IMR-90 (cell line): ENCODE measurements at regions not wholly inside any gene's neighbourhood (a gene's known extent, or its start where the extent isn't known, plus 50 kb on each side); places are given as distances from the start of the nearest gene placed in this dataset.

Experiments used
- ATAC-seq: fragments of 200-7000 bp; cut with Tn5 transposase; 2 replicates; pipeline ENCODE4 v1.9.1; 2020; ENCODE audit warnings: low read depth, mild to moderate bottlenecking, moderate library complexity
- BruUV-seq: library from RNA; stranded (reverse); fragments of 400-500 nt; replicated peaks from 2 replicates; lab custom pipeline; 2021; lab: Mats Ljungman, UMichigan
- CTCF ChIA-PET: fragments of 300-600 bp; formaldehyde crosslinking; extraction: SDS; loops from one replicate; lab custom pipeline; 2021; ENCODE audit warnings: antibody characterized with exemption; lab: Yijun Ruan, JAX
- POLR2A ChIA-PET: fragments of 300-600 bp; sonication (Branson Sonifier 250); formaldehyde crosslinking; loops from one replicate; lab custom pipeline; 2022; ENCODE audit warnings: antibody characterized with exemption; ENCODE audit not compliant: unreplicated experiment; lab: Charles Lee
- DNase-seq: peaks from one replicate; pipeline ENCODE4 v3.0.0; 2013
- H2AFZ ChIP-seq: replicated peaks from 2 replicates; pipeline ENCODE3; 2013; ENCODE audit warnings: low read length, mild to moderate bottlenecking; ENCODE audit not compliant: poor library complexity
- H2AK5ac ChIP-seq: 2 replicates; pipeline ENCODE4 v1.6.1; 2013; ENCODE audit warnings: low read depth, low read length, inconsistent platforms
- H2AK9ac ChIP-seq: replicated peaks from 2 replicates; pipeline ENCODE3; 2013; ENCODE audit warnings: mild to moderate bottlenecking, low read depth, low read length, moderate library complexity; ENCODE audit not compliant: poor library complexity
- H2BK120ac ChIP-seq: 2 replicates; pipeline ENCODE4 v1.6.1; 2013; ENCODE audit warnings: low read depth, low read length, inconsistent platforms
- H2BK15ac ChIP-seq: 3 replicates; pipeline ENCODE4 v1.6.1; 2013; ENCODE audit warnings: low read depth, low read length, inconsistent platforms
- H2BK20ac ChIP-seq: 2 replicates; pipeline ENCODE4 v1.6.1; 2013; ENCODE audit warnings: low read depth, mild to moderate bottlenecking, inconsistent platforms, low read length, moderate library complexity
- H2BK5ac ChIP-seq: 2 replicates; pipeline ENCODE4 v1.6.1; 2013; ENCODE audit warnings: mild to moderate bottlenecking, low read depth, low read length, inconsistent platforms; ENCODE audit not compliant: poor library complexity, severe bottlenecking
- H3K14ac ChIP-seq: replicated peaks from 2 replicates; pipeline ENCODE4 v1.6.1; 2013; ENCODE audit warnings: low read depth, low read length, inconsistent platforms
- H3K18ac ChIP-seq: 2 replicates; pipeline ENCODE4 v1.6.1; 2013; ENCODE audit warnings: low read depth, low read length, control low read depth
- H3K23ac ChIP-seq: 2 replicates; pipeline ENCODE4 v1.6.1; 2013; ENCODE audit warnings: low read depth, low read length, inconsistent platforms
- H3K27ac ChIP-seq: 2 replicates; pipeline ENCODE4 v1.5.1; 2013; ENCODE audit warnings: mild to moderate bottlenecking, control low read depth, low read length; ENCODE audit not compliant: insufficient read depth
- H3K27me3 ChIP-seq: 2 replicates; pipeline ENCODE4 v1.6.1; 2013; ENCODE audit warnings: low read length; ENCODE audit not compliant: control insufficient read depth, insufficient read depth
- H3K36me3 ChIP-seq: 2 replicates; pipeline ENCODE4 v1.6.1; 2013; ENCODE audit warnings: low read length, mixed read lengths; ENCODE audit not compliant: control insufficient read depth, insufficient read depth
- H3K4ac ChIP-seq: 2 replicates; pipeline ENCODE4 v1.6.1; 2013; ENCODE audit warnings: low read depth, low read length, inconsistent platforms
- H3K4me1 ChIP-seq: 2 replicates; pipeline ENCODE4 v1.6.1; 2013; ENCODE audit warnings: low read length, mixed read lengths; ENCODE audit not compliant: control insufficient read depth, insufficient read depth
- H3K4me2 ChIP-seq: 2 replicates; pipeline ENCODE4 v1.6.1; 2013; ENCODE audit warnings: low read depth, mild to moderate bottlenecking, control low read depth, low read length, moderate library complexity
- H3K4me3 ChIP-seq: 2 replicates; pipeline ENCODE4 v1.5.1; 2013; ENCODE audit warnings: low read depth, mild to moderate bottlenecking, control low read depth, low read length, moderate library complexity; ENCODE audit not compliant: insufficient read depth
- H3K56ac ChIP-seq: 2 replicates; pipeline ENCODE4 v1.6.1; 2013; ENCODE audit warnings: low read length, inconsistent platforms; ENCODE audit not compliant: insufficient read depth; ENCODE audit errors: extremely low read depth
- H3K79me1 ChIP-seq, 2 experiments: 2 replicates each; pipeline ENCODE4 v1.6.1; 2013; ENCODE audit warnings: low read length in 2 of 2, inconsistent platforms in 1 of 2, low read depth in 1 of 2
- H3K9ac ChIP-seq: 2 replicates; pipeline ENCODE4 v1.6.1; 2013; ENCODE audit warnings: low read depth, low read length, control low read depth
- H3K9me1 ChIP-seq: 2 replicates; pipeline ENCODE4 v1.6.1; 2013; ENCODE audit warnings: low read length, inconsistent platforms; ENCODE audit not compliant: insufficient read depth
- H3K9me3 ChIP-seq: 2 replicates; pipeline ENCODE4 v1.6.1; 2013; ENCODE audit warnings: low read length; ENCODE audit not compliant: control insufficient read depth, insufficient read depth
- H4K20me1 ChIP-seq: 2 replicates; pipeline ENCODE4 v1.6.1; 2013; ENCODE audit warnings: low read length, inconsistent platforms; ENCODE audit not compliant: insufficient read depth
- H4K5ac ChIP-seq: 2 replicates; pipeline ENCODE4 v1.6.1; 2013; ENCODE audit warnings: mild to moderate bottlenecking, low read depth, low read length, control low read depth
- H4K8ac ChIP-seq, 2 experiments: 2 replicates each; pipeline ENCODE4 v1.6.1; 2013; ENCODE audit warnings: low read depth in 2 of 2, low read length in 2 of 2, control low read depth in 1 of 2, inconsistent platforms in 1 of 2
- H4K91ac ChIP-seq: 2 replicates; pipeline ENCODE4 v1.6.1; 2013; ENCODE audit warnings: low read depth, low read length, inconsistent platforms; ENCODE audit not compliant: insufficient read depth
- BHLHE40 ChIP-seq: fragments of 150-350 bp; IDR thresholded peaks from 2 replicates; pipeline ENCODE4 v1.6.1; 2016; ENCODE audit warnings: mild to moderate bottlenecking, low read depth, low read length
- CEBPB ChIP-seq: IDR thresholded peaks from 2 replicates; pipeline ENCODE4 v1.6.1; 2012; ENCODE audit warnings: low read depth, low read length, improper control_type of control experiment
- CTCF ChIP-seq: conservative IDR thresholded peaks from 2 replicates; pipeline ENCODE4 v1.5.1; 2012; ENCODE audit warnings: mild to moderate bottlenecking, low read depth, low read length, improper control_type of control experiment
- FOS ChIP-seq: fragments of 150-350 bp; IDR thresholded peaks from 2 replicates; pipeline ENCODE4 v1.6.1; 2016; ENCODE audit warnings: low read depth, low read length
- MAZ ChIP-seq: IDR thresholded peaks from 2 replicates; pipeline ENCODE4 v1.6.1; 2012; ENCODE audit warnings: low read depth, mild to moderate bottlenecking, low read length, improper control_type of control experiment, moderate library complexity, borderline replicate concordance
- NFE2L2 ChIP-seq: fragments of 150-350 bp; IDR thresholded peaks from 2 replicates; pipeline ENCODE4 v1.6.1; 2016; ENCODE audit warnings: low read depth, mild to moderate bottlenecking, low read length
- SMC3 ChIP-seq: fragments of 150-350 bp; IDR thresholded peaks from 2 replicates; pipeline ENCODE4 v1.6.1; 2016; ENCODE audit warnings: low read depth, mild to moderate bottlenecking, antibody characterized with exemption, low read length, moderate library complexity
- WGBS, 2 experiments: methylation state at CpG; one replicate each; pipeline versions ENCODE4 v1.1.5 to v1.1.7; 2013; ENCODE audit warnings: missing lambda C conversion rate in 2 of 2; ENCODE audit not compliant: insufficient read length in 1 of 2; ENCODE audit errors: extremely low coverage in 2 of 2; 5-methylcytosine and 5-hydroxymethylcytosine counted together
- dilution Hi-C: fragments of 300-500 bp; cut with HindIII; formaldehyde crosslinking; loops from one replicate; pipeline ENCODE4 v1.14.3; 2018; ENCODE audit warnings: low sequenced_read_pairs; ENCODE audit not compliant: unreplicated experiment
- in situ Hi-C: fragments of 300-500 bp; cut with MboI; formaldehyde crosslinking; loops from 3 replicates; pipeline ENCODE4 v1.14.3; 2019; ENCODE audit warnings: low sequenced_read_pairs, inconsistent platforms, mixed read lengths
- intact Hi-C: fragments of 100-400 bp; cut with micrococcal nuclease; formaldehyde crosslinking; loops from 2 replicates; pipeline ENCODE4 v1.10.0; 2022

GRCh38 chr5:101677961-101678360 lies 618.1 kb downstream of the SLCO4C1 start:
- Histone ChIP-seq H4K5ac (no peak overlapping the region), H3K4me2 (no peak overlapping the region), H2BK120ac (no peak overlapping the region), H3K4me3 (no peak overlapping the region), H3K4me1 (no peaks in the 10 kb centered on the region), H3K18ac (no peak overlapping the region), H2BK5ac (no peak overlapping the region), H3K36me3 (no peaks in the 10 kb centered on the region), H2BK15ac (no peak overlapping the region), H3K23ac (no peak overlapping the region), H4K20me1 (no peaks in the 10 kb centered on the region), H3K9ac (no peak overlapping the region), H3K9me1 (no peaks in the 10 kb centered on the region), H3K27me3 (no peaks in the 10 kb centered on the region), H4K91ac (no peak overlapping the region), H4K8ac (no peak overlapping the region), H3K14ac (no peak overlapping the region), H3K79me1 (no peaks in the 10 kb centered on the region), H3K9me3 (no peaks in the 10 kb centered on the region), H2BK20ac (no peak overlapping the region), H2AFZ (no peak overlapping the region), H2AK5ac (no peak overlapping the region), H3K4ac (no peak overlapping the region), H3K27ac (no peak overlapping the region), H3K56ac (no peak overlapping the region), H2AK9ac (no peak overlapping the region)
- CTCF ChIA-PET = no interaction called here
- dilution Hi-C loops (no loop called here), intact Hi-C loops (loop anchor here (1.0 kb wide), 2 partner anchors 1055 to 1248 kb away; no protein-coding TSS in a partner anchor), in situ Hi-C loops (no loop called here)
- POLR2A ChIA-PET = no interaction called here
- TF ChIP-seq CTCF (no peak), MAZ (no peak), SMC3 (no peak), CEBPB (no peak), FOS (no peak), NFE2L2 (no peak), BHLHE40 (no peak)
- ATAC-seq = no peak
- DNase-seq = no peak
- BruUV-seq = no TSS peak
- WGBS, 2 experiments = no CpG with 5 or more reads among the region's 5 CpGs
